Neural crest cell (in vitro differentiated cells): ENCODE measurements at regions not wholly inside any gene's neighbourhood (a gene's known extent, or its start where the extent isn't known, plus 50 kb on each side); places are given as distances from the start of the nearest gene placed in this dataset.

ENCODE experiments used
- DNase-seq: peaks from one replicate; pipeline ENCODE4 v3.0.0; 2021; ENCODE audit warnings: low read depth, mixed read lengths, low spot score
- H3K27ac Mint-ChIP-seq: one replicate; pipeline ENCODE4 v1.8.0; 2021; ENCODE audit warnings: mild to moderate bottlenecking, mixed read lengths; ENCODE audit not compliant: unreplicated experiment
- H3K27me3 Mint-ChIP-seq: 2 replicates; pipeline ENCODE4 v1.8.0; 2021; ENCODE audit warnings: low read depth, mild to moderate bottlenecking, mixed read lengths
- H3K36me3 Mint-ChIP-seq: 2 replicates; pipeline ENCODE4 v1.8.0; 2021; ENCODE audit warnings: low read depth, mild to moderate bottlenecking, mixed read lengths
- H3K4me1 Mint-ChIP-seq: 2 replicates; pipeline ENCODE4 v1.8.0; 2021; ENCODE audit warnings: mixed read lengths
- H3K4me3 Mint-ChIP-seq: one replicate; pipeline ENCODE4 v1.8.0; 2021; ENCODE audit warnings: mild to moderate bottlenecking, mixed read lengths
- H3K9me3 Mint-ChIP-seq: 2 replicates; pipeline ENCODE4 v1.8.0; 2021; ENCODE audit warnings: mixed read lengths
- CTCF ChIP-seq: fragments of 200-600 bp; sonication (generic); conservative IDR thresholded peaks from 2 replicates; pipeline ENCODE4 v1.5.0; 2021; ENCODE audit warnings: antibody characterized with exemption, mild to moderate bottlenecking

GRCh38 chr5:135222771-135223170 lies 176.3 kb downstream of the MACROH2A1 start:
- DNase-seq = no peak
- Mint-ChIP-seq H3K4me1 (peaks cover 4% of the 10 kb centered on the region), H3K36me3 (no peaks in the 10 kb centered on the region), H3K27ac (no peak overlapping the region), H3K4me3 (no peak overlapping the region), H3K27me3 (peaks cover 11% of the 10 kb centered on the region), H3K9me3 (no peaks in the 10 kb centered on the region)
- no peak for TF ChIP-seq CTCF

- no peaks in the 10 kb centered on the region for H3K9me3 Mint-ChIP-seq
- no peak for TF ChIP-seq CTCF
- H3K4me1 Mint-ChIP-seq = peaks cover 4% of the 10 kb centered on the region
- peaks cover 8% of the 10 kb centered on the region for H3K27me3 Mint-ChIP-seq
- DNase-seq = no peak
- no peak overlapping the region for H3K27ac Mint-ChIP-seq
- no peak overlapping the region for H3K4me3 Mint-ChIP-seq
- H3K36me3 Mint-ChIP-seq = no peaks in the 10 kb centered on the region
Measured at GRCh38 chr5:135222171-135222681, 176.8 kb downstream of the MACROH2A1 start.

GRCh38 chr5:135221696-135222095 lies 177.3 kb downstream of the MACROH2A1 start:
- Mint-ChIP-seq H3K9me3 (no peaks in the 10 kb centered on the region), H3K4me1 (peaks cover 4% of the 10 kb centered on the region), H3K27me3 (peaks cover 8% of the 10 kb centered on the region), H3K27ac (no peak overlapping the region), H3K36me3 (no peaks in the 10 kb centered on the region), H3K4me3 (no peak overlapping the region)
- DNase-seq = no peak
- no peak for TF ChIP-seq CTCF

GRCh38 chr5:135221187-135221473 lies 177.9 kb downstream of the MACROH2A1 start:
- H3K27me3 Mint-ChIP-seq = peaks cover 9% of the 10 kb centered on the region
- no peak for DNase-seq

GRCh38 chr5:135220394-135221186 lies 178.4 kb downstream of the MACROH2A1 start:
- no peak for TF ChIP-seq CTCF
- no peak overlapping the region for H3K27ac Mint-ChIP-seq
- H3K9me3 Mint-ChIP-seq = no peaks in the 10 kb centered on the region
- H3K4me3 Mint-ChIP-seq = no peak overlapping the region
- peaks cover 14% of the 10 kb centered on the region for H3K27me3 Mint-ChIP-seq
- peaks cover 4% of the 10 kb centered on the region for H3K4me1 Mint-ChIP-seq
- no peaks in the 10 kb centered on the region for H3K36me3 Mint-ChIP-seq
- DNase-seq = no peak

More at GRCh38 chr5:135221187-135221473, 177.9 kb downstream of the MACROH2A1 start:
- H3K4me1 Mint-ChIP-seq = peaks cover 4% of the 10 kb centered on the region
- no peak overlapping the region for H3K4me3 Mint-ChIP-seq
- no peaks in the 10 kb centered on the region for H3K36me3 Mint-ChIP-seq
- H3K9me3 Mint-ChIP-seq = no peaks in the 10 kb centered on the region
- TF ChIP-seq CTCF = no peak
- H3K27ac Mint-ChIP-seq = no peak overlapping the region
